ENCODE measurements at regions not wholly inside any gene's neighbourhood (a gene's known extent, or its start where the extent isn't known, plus 50 kb on each side); places are given as distances from the start of the nearest gene placed in this dataset.

GRCh38 chr6:56837322-56837894 lies 117.5 kb upstream of the BEND6 start (continued):
- no peak for TF ChIP-seq REST (IDR thresholded peaks at IDR 0.05)

- H3K27ac ChIP-seq (ENCODE audit: low read depth in 1 of 2, low read length in 2 of 2), result no peak overlapping the region
- no peak for TF ChIP-seq SP1 (IDR thresholded peaks at IDR 0.05)
- TF ChIP-seq ZBTB33 (IDR thresholded peaks at IDR 0.05), result no peak
- no peak for TF ChIP-seq EGR1 (IDR thresholded peaks at IDR 0.05; ENCODE audit: low read depth in 2 of 2)
- no peak for TF ChIP-seq FOXA2 (IDR thresholded peaks at IDR 0.05)
- TF ChIP-seq JUND (IDR thresholded peaks at IDR 0.05), result no peak
- no peak for TF ChIP-seq ATF3 (IDR thresholded peaks at IDR 0.05)
- TF ChIP-seq HNF4G (IDR thresholded peaks at IDR 0.05), result no peak
- no peak for TF ChIP-seq RXRA (IDR thresholded peaks at IDR 0.05)
- no peak for TF ChIP-seq TAF1 (conservative IDR thresholded peaks at IDR 0.05)
- TF ChIP-seq MAX (IDR thresholded peaks at IDR 0.05), result no peak
- peaks cover 0 to 10% (median 3%) of the 10 kb centered on the region in 4 donors for H3K27me3 ChIP-seq (ENCODE audit: control insufficient read depth in 4 of 4, insufficient read depth in 4 of 4, low read length in 3 of 4)
- H3K4me3 ChIP-seq (ENCODE audit: low read depth in 1 of 3, low read length in 3 of 3), result no peak overlapping the region
- H3K36me3 ChIP-seq (ENCODE audit: control insufficient read depth in 4 of 4, insufficient read depth in 3 of 4, low read depth in 1 of 4, low read length in 3 of 4), result no peaks in the 10 kb centered on the region
- H3K4me1 ChIP-seq (ENCODE audit: control insufficient read depth in 4 of 4, insufficient read depth in 4 of 4, low read length in 3 of 4), result no peaks in the 10 kb centered on the region
- no peak for DNase-seq (ENCODE audit: low spot score)
- H3K9me3 ChIP-seq (ENCODE audit: control insufficient read depth in 4 of 4, low read length in 3 of 4), result no peaks in the 10 kb centered on the region
- WGBS, result 86% methylated on average over 3 of the region's 3 CpGs
- no peak overlapping the region for H3K9ac ChIP-seq (ENCODE audit: low read depth in 1 of 2, low read length in 2 of 2)
These were observed 119.3 kb upstream of the BEND6 start for GRCh38 chr6:56835612-56836011.

GRCh38 chr6:56833873-56834272 lies 121.0 kb upstream of the BEND6 start:
- 95% methylated on average over 1 of the region's 1 CpG for WGBS
- Histone ChIP-seq H3K27ac (ENCODE audit: low read depth in 1 of 2, low read length in 2 of 2) (no peak overlapping the region), H3K36me3 (ENCODE audit: control insufficient read depth in 4 of 4, insufficient read depth in 3 of 4, low read depth in 1 of 4, low read length in 3 of 4) (no peaks in the 10 kb centered on the region), H3K9me3 (ENCODE audit: control insufficient read depth in 4 of 4, low read length in 3 of 4) (no peaks in the 10 kb centered on the region), H3K27me3 (ENCODE audit: control insufficient read depth in 4 of 4, insufficient read depth in 4 of 4, low read length in 3 of 4) (peaks cover 0 to 7% (median 0%) of the 10 kb centered on the region in 4 donors), H3K9ac (ENCODE audit: low read depth in 1 of 2, low read length in 2 of 2) (no peak overlapping the region), H3K4me3 (ENCODE audit: low read depth in 1 of 3, low read length in 3 of 3) (no peak overlapping the region), H3K4me1 (ENCODE audit: control insufficient read depth in 4 of 4, insufficient read depth in 4 of 4, low read length in 3 of 4) (no peaks in the 10 kb centered on the region)
- no peak for DNase-seq (ENCODE audit: low spot score)
- TF ChIP-seq TAF1 (conservative IDR thresholded peaks at IDR 0.05), result no peak
- TF ChIP-seq RXRA (IDR thresholded peaks at IDR 0.05), result no peak
- no peak for TF ChIP-seq RAD21 (IDR thresholded peaks at IDR 0.05)
- no peak for TF ChIP-seq NR2F2 (IDR thresholded peaks at IDR 0.05)
- TF ChIP-seq HNF4A (conservative IDR thresholded peaks at IDR 0.05), result no peak
- no peak for TF ChIP-seq GABPA (IDR thresholded peaks at IDR 0.05 in 1 of 2, conservative IDR thresholded peaks at IDR 0.05 in 1 of 2)
- no peak for TF ChIP-seq FOXA1 (IDR thresholded peaks at IDR 0.05)
